ENCODE measurements at regions not wholly inside any gene's neighbourhood (a gene's known extent, or its start where the extent isn't known, plus 50 kb on each side); places are given as distances from the start of the nearest gene placed in this dataset.

DNA sequence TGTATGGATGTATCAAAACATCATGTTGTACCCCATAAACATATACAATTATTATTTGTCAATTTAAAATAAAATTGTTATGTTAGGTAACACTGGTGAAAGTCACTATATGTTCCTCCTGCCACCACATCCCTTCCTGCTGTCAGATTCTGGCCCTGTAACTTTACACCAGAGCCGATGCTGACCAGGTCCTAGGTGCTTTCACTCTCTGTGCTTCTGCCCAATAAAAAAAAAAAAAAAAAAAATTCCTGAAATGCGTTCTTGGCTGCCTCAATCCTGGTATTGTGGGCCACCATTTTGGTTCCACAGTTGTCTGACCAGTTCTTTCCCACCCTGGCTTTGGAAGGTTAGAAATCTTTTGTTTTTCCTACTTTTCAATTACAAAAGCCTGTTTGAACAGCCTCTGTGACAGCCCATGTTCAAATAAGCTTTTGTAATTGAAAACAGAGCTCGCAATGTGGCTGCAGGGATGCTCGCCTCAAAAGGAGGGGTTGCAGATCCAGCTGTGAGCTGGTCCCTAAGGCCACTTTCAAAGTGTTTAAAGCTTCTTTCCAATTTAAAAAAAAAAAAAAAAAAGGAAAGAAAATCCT lies 831.0 kb upstream of the EEF2KMT start:
- Mint-ChIP-seq H3K27ac (no peak overlapping the region), H3K27me3 (ENCODE audit: insufficient read depth) (no peaks in the 10 kb centered on the region; the same call in 1 of the 2 replicates), H3K4me1 (ENCODE audit: low read depth) (no peaks in the 10 kb centered on the region), H3K36me3 (ENCODE audit: low read depth) (no peaks in the 10 kb centered on the region), H3K9me3 (peaks cover 60% of the 10 kb centered on the region), H3K4me3 (no peak overlapping the region)
- no peak for DNase-seq
- TF ChIP-seq, protein P1, sequence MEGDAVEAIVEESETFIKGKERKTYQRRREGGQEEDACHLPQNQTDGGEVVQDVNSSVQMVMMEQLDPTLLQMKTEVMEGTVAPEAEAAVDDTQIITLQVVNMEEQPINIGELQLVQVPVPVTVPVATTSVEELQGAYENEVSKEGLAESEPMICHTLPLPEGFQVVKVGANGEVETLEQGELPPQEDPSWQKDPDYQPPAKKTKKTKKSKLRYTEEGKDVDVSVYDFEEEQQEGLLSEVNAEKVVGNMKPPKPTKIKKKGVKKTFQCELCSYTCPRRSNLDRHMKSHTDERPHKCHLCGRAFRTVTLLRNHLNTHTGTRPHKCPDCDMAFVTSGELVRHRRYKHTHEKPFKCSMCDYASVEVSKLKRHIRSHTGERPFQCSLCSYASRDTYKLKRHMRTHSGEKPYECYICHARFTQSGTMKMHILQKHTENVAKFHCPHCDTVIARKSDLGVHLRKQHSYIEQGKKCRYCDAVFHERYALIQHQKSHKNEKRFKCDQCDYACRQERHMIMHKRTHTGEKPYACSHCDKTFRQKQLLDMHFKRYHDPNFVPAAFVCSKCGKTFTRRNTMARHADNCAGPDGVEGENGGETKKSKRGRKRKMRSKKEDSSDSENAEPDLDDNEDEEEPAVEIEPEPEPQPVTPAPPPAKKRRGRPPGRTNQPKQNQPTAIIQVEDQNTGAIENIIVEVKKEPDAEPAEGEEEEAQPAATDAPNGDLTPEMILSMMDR (IDR thresholded peaks at IDR 0.05) = no peak

DNA sequence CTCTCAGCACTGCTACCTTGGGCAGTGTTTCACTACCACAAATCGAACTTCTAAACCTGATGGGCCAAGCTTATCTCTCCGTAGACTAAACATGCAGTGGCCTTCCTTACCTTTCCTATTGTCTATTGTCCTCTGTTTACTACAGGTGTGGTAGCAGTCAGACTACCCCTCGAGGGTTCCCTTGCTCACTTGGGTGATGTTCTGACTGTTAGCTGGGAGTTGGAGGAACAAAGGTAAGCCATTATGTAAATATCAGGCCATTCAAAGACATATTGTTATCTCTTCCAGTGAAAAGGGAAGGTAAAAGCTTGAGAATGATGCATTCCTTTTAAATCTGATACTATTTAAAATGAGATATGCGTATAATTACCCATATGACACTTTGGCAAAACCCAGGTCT lies 828.3 kb upstream of the EEF2KMT start:
- no peaks in the 10 kb centered on the region for H3K4me1 Mint-ChIP-seq (ENCODE audit: low read depth)
- peaks cover 4% of the 10 kb centered on the region; the same call in 1 of the 2 replicates for H3K36me3 Mint-ChIP-seq (ENCODE audit: low read depth)
- H3K27me3 Mint-ChIP-seq (ENCODE audit: insufficient read depth) = no peaks in the 10 kb centered on the region; the same call in 1 of the 2 replicates
- no peak overlapping the region for H3K27ac Mint-ChIP-seq
- no peak for DNase-seq
- peaks cover 59% of the 10 kb centered on the region for H3K9me3 Mint-ChIP-seq
- H3K4me3 Mint-ChIP-seq = no peak overlapping the region
- TF ChIP-seq, protein P1 (IDR thresholded peaks at IDR 0.05) = no peak

DNA sequence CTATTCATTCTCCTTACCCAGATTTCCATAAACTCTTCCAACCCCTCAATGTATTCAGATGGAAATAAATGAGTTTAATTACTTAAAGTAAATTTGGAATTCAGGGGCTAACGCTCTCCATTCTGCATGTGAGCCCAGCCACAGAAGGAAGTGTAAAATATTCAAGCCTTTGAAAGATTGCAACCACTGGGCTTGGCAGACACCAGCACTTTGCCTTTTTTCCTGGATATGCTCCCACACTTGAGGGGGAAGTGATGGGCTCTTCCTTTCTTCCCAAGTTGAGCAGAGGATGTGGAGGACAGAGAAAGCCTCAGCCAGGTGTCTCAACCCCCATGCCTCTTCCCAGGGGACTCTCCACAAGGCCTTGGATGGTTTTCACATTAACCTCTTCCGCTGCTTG lies 825.1 kb upstream of the EEF2KMT start:
- Mint-ChIP-seq H3K4me1 (ENCODE audit: low read depth) (no peaks in the 10 kb centered on the region), H3K9me3 (peaks cover 63% of the 10 kb centered on the region), H3K27me3 (ENCODE audit: insufficient read depth) (no peaks in the 10 kb centered on the region; the same call in none of the 2 replicates), H3K36me3 (ENCODE audit: low read depth) (peaks cover 6% of the 10 kb centered on the region; the same call in 1 of the 2 replicates), H3K27ac (no peak overlapping the region), H3K4me3 (no peak overlapping the region)
- DNase-seq = no peak
- TF ChIP-seq, protein P1 (IDR thresholded peaks at IDR 0.05) = no peak

DNA sequence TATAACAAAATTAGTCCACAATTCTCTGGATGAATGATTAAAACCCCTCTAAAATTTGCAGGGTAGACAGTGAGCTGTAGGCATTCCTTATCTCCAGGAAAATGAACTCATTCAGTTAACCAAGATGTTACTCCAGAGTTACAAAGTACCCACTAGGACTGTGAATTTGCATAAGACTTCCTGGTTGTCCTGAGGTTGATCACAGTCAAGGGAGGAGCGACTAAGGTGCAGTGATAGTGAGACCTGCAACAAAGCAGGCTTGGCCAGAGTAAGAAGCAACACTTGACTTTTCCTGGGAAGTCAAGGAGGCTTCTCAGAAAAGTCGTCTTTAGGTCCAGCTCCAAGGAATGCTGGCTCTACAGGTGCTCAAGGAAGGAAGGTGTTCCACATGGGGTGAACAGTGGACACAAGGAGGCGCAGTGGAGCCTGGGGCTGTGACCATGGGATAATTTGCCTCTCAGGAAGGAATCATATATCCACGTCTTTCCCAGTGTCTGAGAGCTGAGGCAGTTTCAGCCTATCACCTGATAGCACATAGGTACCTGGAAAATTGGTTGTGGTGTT lies 821.1 kb upstream of the EEF2KMT start:
- Mint-ChIP-seq H3K4me3 (no peak overlapping the region), H3K36me3 (ENCODE audit: low read depth) (peaks cover 8% of the 10 kb centered on the region; the same call in 1 of the 2 replicates), H3K27ac (no peak overlapping the region), H3K4me1 (ENCODE audit: low read depth) (no peaks in the 10 kb centered on the region), H3K27me3 (ENCODE audit: insufficient read depth) (no peaks in the 10 kb centered on the region; the same call in 1 of the 2 replicates), H3K9me3 (peaks cover 58% of the 10 kb centered on the region)
- TF ChIP-seq, protein P1 (IDR thresholded peaks at IDR 0.05) = no peak
- DNase-seq = no peak

DNA sequence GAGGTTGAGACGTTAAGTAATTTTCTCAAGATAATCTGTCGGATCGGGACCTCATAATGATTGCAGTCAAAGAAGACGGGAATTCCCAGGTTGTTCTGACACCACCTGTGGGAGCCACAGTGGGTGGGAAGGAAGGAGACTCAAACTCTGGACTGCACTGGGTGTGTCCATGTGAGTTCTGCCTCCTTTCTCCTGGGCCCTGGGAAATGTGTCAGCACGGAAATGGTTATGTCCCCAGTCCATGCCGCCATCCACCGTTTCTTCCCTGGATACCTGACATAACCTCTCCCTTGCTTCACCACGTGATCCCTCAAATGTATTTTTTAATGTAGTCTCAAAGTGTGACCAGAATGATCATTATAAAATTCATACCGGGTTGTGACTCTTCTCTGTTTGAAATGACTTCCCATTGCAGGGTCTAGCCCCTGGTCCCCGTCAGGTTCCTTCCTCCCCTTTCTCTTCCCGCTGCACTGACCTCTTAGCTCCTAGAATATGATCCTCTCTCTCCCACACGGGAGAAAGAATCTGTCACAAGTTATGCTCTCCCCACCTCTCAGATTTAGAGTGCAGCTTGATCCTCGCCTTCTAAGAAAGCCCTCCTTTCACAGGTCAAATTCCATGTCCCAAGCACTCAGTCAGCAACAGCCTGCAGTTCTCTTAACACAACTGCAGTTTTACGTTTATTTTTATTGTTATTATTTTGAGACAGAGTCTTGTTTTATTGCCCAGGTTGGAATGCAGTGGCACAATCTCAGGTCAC lies 820.0 kb upstream of the EEF2KMT start:
- DNase-seq = no peak
- Mint-ChIP-seq H3K36me3 (ENCODE audit: low read depth) (peaks cover 8% of the 10 kb centered on the region; the same call in 1 of the 2 replicates), H3K27me3 (ENCODE audit: insufficient read depth) (no peaks in the 10 kb centered on the region; the same call in 1 of the 2 replicates), H3K4me3 (no peak overlapping the region), H3K9me3 (peaks cover 59% of the 10 kb centered on the region), H3K4me1 (ENCODE audit: low read depth) (no peaks in the 10 kb centered on the region), H3K27ac (no peak overlapping the region)
- TF ChIP-seq, protein P1 (IDR thresholded peaks at IDR 0.05) = no peak
